ENCODE measurements at regions not wholly inside any gene's neighbourhood (a gene's known extent, or its start where the extent isn't known, plus 50 kb on each side); places are given as distances from the start of the nearest gene placed in this dataset.
"Not testable (repeated sequence)": the region's sequence is repeated elsewhere in the genome, so short reads cannot be mapped to it uniquely, and the experiment has no call there.

GRCh38 chr3:110413266-110413665 lies 658.4 kb upstream of the NECTIN3 start:
- H3K36me3 ChIP-seq (ENCODE audit: control insufficient read depth in 2 of 2, insufficient read depth in 2 of 2, low read length in 2 of 2): no peaks in the 10 kb centered on the region
- H3K9ac ChIP-seq (ENCODE audit: low read depth in 1 of 2, low read length in 2 of 2): no peak overlapping the region
- no peak overlapping the region for H3K4me3 ChIP-seq (ENCODE audit: low read length in 2 of 2)
- H3K4me1 ChIP-seq (ENCODE audit: control insufficient read depth in 2 of 2, insufficient read depth in 2 of 2, low read length in 2 of 2): no peaks in the 10 kb centered on the region
- H3K27me3 ChIP-seq (ENCODE audit: control insufficient read depth in 2 of 2, insufficient read depth in 2 of 2, low read length in 2 of 2): no peaks in the 10 kb centered on the region
- H3K27ac ChIP-seq (ENCODE audit: low read depth in 2 of 2, low read length in 2 of 2): no peak overlapping the region
- no peaks in the 10 kb centered on the region for H3K9me3 ChIP-seq (ENCODE audit: control insufficient read depth in 2 of 2, low read length in 2 of 2)

GRCh38 chr3:110413807-110414748 lies 657.5 kb upstream of the NECTIN3 start:
- Histone ChIP-seq H3K27ac (ENCODE audit: low read depth in 2 of 2, low read length in 2 of 2) (no peak overlapping the region), H3K9ac (ENCODE audit: low read depth in 1 of 2, low read length in 2 of 2) (no peak overlapping the region), H3K4me1 (ENCODE audit: control insufficient read depth in 2 of 2, insufficient read depth in 2 of 2, low read length in 2 of 2) (no peaks in the 10 kb centered on the region), H3K27me3 (ENCODE audit: control insufficient read depth in 2 of 2, insufficient read depth in 2 of 2, low read length in 2 of 2) (no peaks in the 10 kb centered on the region), H3K4me3 (ENCODE audit: low read length in 2 of 2) (no peak overlapping the region), H3K36me3 (ENCODE audit: control insufficient read depth in 2 of 2, insufficient read depth in 2 of 2, low read length in 2 of 2) (no peaks in the 10 kb centered on the region), H3K9me3 (ENCODE audit: control insufficient read depth in 2 of 2, low read length in 2 of 2) (no peaks in the 10 kb centered on the region)

- no peak overlapping the region for H3K4me3 ChIP-seq (ENCODE audit: low read length in 2 of 2)
- H3K27ac ChIP-seq (ENCODE audit: low read depth in 2 of 2, low read length in 2 of 2): no peak overlapping the region
- H3K9ac ChIP-seq (ENCODE audit: low read depth in 1 of 2, low read length in 2 of 2): no peak overlapping the region
- no peaks in the 10 kb centered on the region for H3K4me1 ChIP-seq (ENCODE audit: control insufficient read depth in 2 of 2, insufficient read depth in 2 of 2, low read length in 2 of 2)
- H3K9me3 ChIP-seq (ENCODE audit: control insufficient read depth in 2 of 2, low read length in 2 of 2): no peaks in the 10 kb centered on the region
- no peaks in the 10 kb centered on the region for H3K36me3 ChIP-seq (ENCODE audit: control insufficient read depth in 2 of 2, insufficient read depth in 2 of 2, low read length in 2 of 2)
- no peaks in the 10 kb centered on the region for H3K27me3 ChIP-seq (ENCODE audit: control insufficient read depth in 2 of 2, insufficient read depth in 2 of 2, low read length in 2 of 2)
These were observed 656.8 kb upstream of the NECTIN3 start for GRCh38 chr3:110414855-110415254.

GRCh38 chr3:110419096-110419495 lies 652.5 kb upstream of the NECTIN3 start:
- no peak overlapping the region for H3K9ac ChIP-seq (ENCODE audit: low read depth in 1 of 2, low read length in 2 of 2)
- no peaks in the 10 kb centered on the region for H3K9me3 ChIP-seq (ENCODE audit: control insufficient read depth in 2 of 2, low read length in 2 of 2)
- H3K4me1 ChIP-seq (ENCODE audit: control insufficient read depth in 2 of 2, insufficient read depth in 2 of 2, low read length in 2 of 2): no peaks in the 10 kb centered on the region
- H3K27me3 ChIP-seq (ENCODE audit: control insufficient read depth in 2 of 2, insufficient read depth in 2 of 2, low read length in 2 of 2): no peaks in the 10 kb centered on the region
- no peaks in the 10 kb centered on the region for H3K36me3 ChIP-seq (ENCODE audit: control insufficient read depth in 2 of 2, insufficient read depth in 2 of 2, low read length in 2 of 2)
- no peak overlapping the region for H3K27ac ChIP-seq (ENCODE audit: low read depth in 2 of 2, low read length in 2 of 2)
- H3K4me3 ChIP-seq (ENCODE audit: low read length in 2 of 2): no peak overlapping the region

GRCh38 chr3:110419601-110420000 lies 652.0 kb upstream of the NECTIN3 start:
- Histone ChIP-seq H3K4me3 (ENCODE audit: low read length in 2 of 2) (no peak overlapping the region), H3K27ac (ENCODE audit: low read depth in 2 of 2, low read length in 2 of 2) (no peak overlapping the region), H3K9ac (ENCODE audit: low read depth in 1 of 2, low read length in 2 of 2) (no peak overlapping the region), H3K36me3 (ENCODE audit: control insufficient read depth in 2 of 2, insufficient read depth in 2 of 2, low read length in 2 of 2) (no peaks in the 10 kb centered on the region), H3K9me3 (ENCODE audit: control insufficient read depth in 2 of 2, low read length in 2 of 2) (no peaks in the 10 kb centered on the region), H3K4me1 (ENCODE audit: control insufficient read depth in 2 of 2, insufficient read depth in 2 of 2, low read length in 2 of 2) (no peaks in the 10 kb centered on the region), H3K27me3 (ENCODE audit: control insufficient read depth in 2 of 2, insufficient read depth in 2 of 2, low read length in 2 of 2) (no peaks in the 10 kb centered on the region)

GRCh38 chr3:110420158-110420641 lies 651.4 kb upstream of the NECTIN3 start:
- no peak overlapping the region for H3K27ac ChIP-seq (ENCODE audit: low read depth in 2 of 2, low read length in 2 of 2)
- H3K4me1 ChIP-seq (ENCODE audit: control insufficient read depth in 2 of 2, insufficient read depth in 2 of 2, low read length in 2 of 2): no peaks in the 10 kb centered on the region
- H3K9ac ChIP-seq (ENCODE audit: low read depth in 1 of 2, low read length in 2 of 2): no peak overlapping the region
- H3K4me3 ChIP-seq (ENCODE audit: low read length in 2 of 2): no peak overlapping the region
- no peaks in the 10 kb centered on the region for H3K36me3 ChIP-seq (ENCODE audit: control insufficient read depth in 2 of 2, insufficient read depth in 2 of 2, low read length in 2 of 2)
- no peaks in the 10 kb centered on the region for H3K9me3 ChIP-seq (ENCODE audit: control insufficient read depth in 2 of 2, low read length in 2 of 2)
- H3K27me3 ChIP-seq (ENCODE audit: control insufficient read depth in 2 of 2, insufficient read depth in 2 of 2, low read length in 2 of 2): no peaks in the 10 kb centered on the region

- Histone ChIP-seq H3K9ac (ENCODE audit: low read depth in 1 of 2, low read length in 2 of 2) (no peak overlapping the region), H3K27ac (ENCODE audit: low read depth in 2 of 2, low read length in 2 of 2) (no peak overlapping the region), H3K4me3 (ENCODE audit: low read length in 2 of 2) (no peak overlapping the region), H3K36me3 (ENCODE audit: control insufficient read depth in 2 of 2, insufficient read depth in 2 of 2, low read length in 2 of 2) (no peaks in the 10 kb centered on the region), H3K27me3 (ENCODE audit: control insufficient read depth in 2 of 2, insufficient read depth in 2 of 2, low read length in 2 of 2) (no peaks in the 10 kb centered on the region), H3K9me3 (ENCODE audit: control insufficient read depth in 2 of 2, low read length in 2 of 2) (no peaks in the 10 kb centered on the region), H3K4me1 (ENCODE audit: control insufficient read depth in 2 of 2, insufficient read depth in 2 of 2, low read length in 2 of 2) (no peaks in the 10 kb centered on the region)
These were observed 648.3 kb upstream of the NECTIN3 start for GRCh38 chr3:110423276-110423675.

- no peak overlapping the region for H3K27ac ChIP-seq (ENCODE audit: low read depth in 2 of 2, low read length in 2 of 2)
- H3K9me3 ChIP-seq (ENCODE audit: control insufficient read depth in 2 of 2, low read length in 2 of 2): no peaks in the 10 kb centered on the region
- no peaks in the 10 kb centered on the region for H3K4me1 ChIP-seq (ENCODE audit: control insufficient read depth in 2 of 2, insufficient read depth in 2 of 2, low read length in 2 of 2)
- no peaks in the 10 kb centered on the region for H3K36me3 ChIP-seq (ENCODE audit: control insufficient read depth in 2 of 2, insufficient read depth in 2 of 2, low read length in 2 of 2)
- no peak overlapping the region for H3K9ac ChIP-seq (ENCODE audit: low read depth in 1 of 2, low read length in 2 of 2)
- no peaks in the 10 kb centered on the region for H3K27me3 ChIP-seq (ENCODE audit: control insufficient read depth in 2 of 2, insufficient read depth in 2 of 2, low read length in 2 of 2)
- no peak overlapping the region for H3K4me3 ChIP-seq (ENCODE audit: low read length in 2 of 2)
These were observed 641.5 kb upstream of the NECTIN3 start for GRCh38 chr3:110430146-110430545.

- Histone ChIP-seq H3K27me3 (ENCODE audit: control insufficient read depth in 2 of 2, insufficient read depth in 2 of 2, low read length in 2 of 2) (no peaks in the 10 kb centered on the region), H3K9me3 (ENCODE audit: control insufficient read depth in 2 of 2, low read length in 2 of 2) (no peaks in the 10 kb centered on the region), H3K4me3 (ENCODE audit: low read length in 2 of 2) (no peak overlapping the region), H3K4me1 (ENCODE audit: control insufficient read depth in 2 of 2, insufficient read depth in 2 of 2, low read length in 2 of 2) (peaks cover 0 to 2% of the 10 kb centered on the region in 2 donors), H3K9ac (ENCODE audit: low read depth in 1 of 2, low read length in 2 of 2) (no peak overlapping the region), H3K27ac (ENCODE audit: low read depth in 2 of 2, low read length in 2 of 2) (no peak overlapping the region), H3K36me3 (ENCODE audit: control insufficient read depth in 2 of 2, insufficient read depth in 2 of 2, low read length in 2 of 2) (no peaks in the 10 kb centered on the region)
These were observed 635.4 kb upstream of the NECTIN3 start for GRCh38 chr3:110436209-110436608.

- not testable (repeated sequence) for H3K36me3 ChIP-seq (ENCODE audit: control insufficient read depth in 2 of 2, insufficient read depth in 2 of 2, low read length in 2 of 2)
These were observed 631.5 kb upstream of the NECTIN3 start for GRCh38 chr3:110440066-110440653.

More at GRCh38 chr3:110440066-110440653, 631.5 kb upstream of the NECTIN3 start:
- not testable (repeated sequence) for H3K27me3 ChIP-seq (ENCODE audit: control insufficient read depth in 2 of 2, insufficient read depth in 2 of 2, low read length in 2 of 2); H3K4me1 ChIP-seq (ENCODE audit: control insufficient read depth in 2 of 2, insufficient read depth in 2 of 2, low read length in 2 of 2); H3K9me3 ChIP-seq (ENCODE audit: control insufficient read depth in 2 of 2, low read length in 2 of 2); H3K27ac ChIP-seq (ENCODE audit: low read depth in 2 of 2, low read length in 2 of 2); H3K4me3 ChIP-seq (ENCODE audit: low read length in 2 of 2); H3K9ac ChIP-seq (ENCODE audit: low read depth in 1 of 2, low read length in 2 of 2)
